H1 (cell line): ENCODE measurements at regions not wholly inside any gene's neighbourhood (a gene's known extent, or its start where the extent isn't known, plus 50 kb on each side); places are given as distances from the start of the nearest gene placed in this dataset.

Source experiments
- CTCF ChIA-PET: fragments of 300-600 bp; sonication (Branson Sonifier 250); formaldehyde crosslinking; loops from one replicate; lab custom pipeline; 2021; ENCODE audit not compliant: partially characterized antibody; lab: Charles Lee
- POLR2A ChIA-PET: fragments of 300-600 bp; sonication (Branson Sonifier 250); formaldehyde crosslinking; loops from one replicate; lab custom pipeline; 2021; ENCODE audit warnings: inconsistent platforms; ENCODE audit not compliant: partially characterized antibody; lab: Charles Lee
- DNase-seq, 2 experiments: peaks; one replicate each; pipeline versions ENCODE4 v3.0.0 to v3.0.0-alpha.2; 2010 to 2022; ENCODE audit warnings: low spot score in 2 of 2, low read depth in 1 of 2, mixed read lengths in 1 of 2
- FAIRE-seq: peaks from 2 replicates; lab custom pipeline; 2011; peaks lifted over from hg19 to GRCh38; lab: Jason Lieb, UNC
- H2AFZ ChIP-seq: 2 replicates; pipeline ENCODE4 v1.8.1; 2012; ENCODE audit warnings: low read length, inconsistent platforms
- H2AK5ac ChIP-seq: 2 replicates; pipeline ENCODE4 v1.6.1; 2013; ENCODE audit warnings: low read depth, low read length
- H2BK120ac ChIP-seq: replicated peaks from 2 replicates; pipeline ENCODE3; 2013; ENCODE audit warnings: low read depth, low read length, inconsistent platforms
- H2BK12ac ChIP-seq: 2 replicates; pipeline ENCODE4 v1.6.1; 2013; ENCODE audit warnings: low read depth, low read length
- H2BK15ac ChIP-seq: 2 replicates; pipeline ENCODE4 v1.6.1; 2013; ENCODE audit warnings: low read length
- H2BK20ac ChIP-seq: 2 replicates; pipeline ENCODE4 v1.6.1; 2013; ENCODE audit warnings: low read length
- H2BK5ac ChIP-seq: 2 replicates; pipeline ENCODE4 v1.6.1; 2013; ENCODE audit warnings: low read depth, low read length
- H3K14ac ChIP-seq: 2 replicates; pipeline ENCODE4 v1.6.1; 2013; ENCODE audit warnings: inconsistent platforms; ENCODE audit not compliant: insufficient read length
- H3K18ac ChIP-seq: 2 replicates; pipeline ENCODE4 v1.6.1; 2013; ENCODE audit warnings: low read length; ENCODE audit errors: extremely low read depth
- H3K23ac ChIP-seq: 2 replicates; pipeline ENCODE4 v1.6.1; 2013; ENCODE audit warnings: inconsistent platforms; ENCODE audit not compliant: insufficient read length
- H3K23me2 ChIP-seq: 2 replicates; pipeline ENCODE4 v1.6.1; 2013; ENCODE audit warnings: low read depth, low read length
- H3K27ac ChIP-seq: 2 replicates; pipeline ENCODE4 v1.6.1; 2011; ENCODE audit warnings: low read depth, low read length, inconsistent platforms
- H3K27me3 ChIP-seq, 4 experiments: replicated peaks in 1 of 4; 1 replicate in 1 of 4; 2 replicates in 3 of 4; pipeline versions ENCODE4 v1.6.1 to v1.8.1; 2011 to 2013; ENCODE audit warnings: low read length in 3 of 4, mild to moderate bottlenecking in 3 of 4, inconsistent platforms in 2 of 4, mixed read lengths in 2 of 4, moderate library complexity in 1 of 4; ENCODE audit not compliant: control insufficient read depth in 3 of 4, insufficient read depth in 3 of 4; ENCODE audit errors: extremely low read depth in 1 of 4
- H3K36me3 ChIP-seq, 4 experiments: 2 replicates each; pipeline versions ENCODE4 v1.6.1 to v1.8.1; 2011 to 2013; ENCODE audit warnings: mild to moderate bottlenecking in 4 of 4, low read length in 3 of 4, moderate library complexity in 2 of 4, control low read depth in 1 of 4, inconsistent platforms in 1 of 4; ENCODE audit not compliant: insufficient read depth in 4 of 4, control insufficient read depth in 2 of 4
- H3K4ac ChIP-seq: replicated peaks from 2 replicates; pipeline ENCODE3; 2013; ENCODE audit warnings: low read length, low read depth, mixed read lengths, inconsistent platforms; ENCODE audit not compliant: insufficient read length
- H3K4me1 ChIP-seq, 4 experiments: replicated peaks in 1 of 4; 1 replicate in 1 of 4; 2 replicates in 3 of 4; pipeline versions ENCODE4 v1.6.1 to v1.8.1; 2011 to 2013; ENCODE audit warnings: low read length in 3 of 4, inconsistent platforms in 2 of 4, mixed read lengths in 1 of 4; ENCODE audit not compliant: insufficient read depth in 4 of 4, control insufficient read depth in 3 of 4
- H3K4me2 ChIP-seq, 2 experiments: 2 replicates each; pipeline versions ENCODE4 v1.6.1 to v1.8.1; 2011 to 2013; ENCODE audit warnings: low read depth in 2 of 2, low read length in 2 of 2, control low read depth in 1 of 2, inconsistent platforms in 1 of 2, mild to moderate bottlenecking in 1 of 2; ENCODE audit not compliant: insufficient read depth in 1 of 2
- H3K4me3 ChIP-seq, 4 experiments: fragments of 200-600, 300-600 bp in 1 of 4; sonication (generic), shearing (Covaris generic), sonication (Bioruptor Twin) in 1 of 4; 2 replicates each; pipeline versions ENCODE4 v1.5.1 to v1.8.1; 2011 to 2016; ENCODE audit warnings: low read length in 4 of 4, low read depth in 3 of 4, control low read depth in 2 of 4, inconsistent platforms in 2 of 4, mild to moderate bottlenecking in 2 of 4, mixed read lengths in 1 of 4, moderate library complexity in 1 of 4; ENCODE audit not compliant: insufficient read depth in 2 of 4; ENCODE audit errors: extremely low read depth in 1 of 4
- H3K56ac ChIP-seq: replicated peaks from 2 replicates; pipeline ENCODE3; 2013; ENCODE audit warnings: low read depth, mild to moderate bottlenecking, mixed read lengths, low read length, inconsistent platforms; ENCODE audit not compliant: insufficient read length
- H3K79me1 ChIP-seq: 2 replicates; pipeline ENCODE4 v1.6.1; 2013; ENCODE audit warnings: low read depth, low read length, control low read depth
- H3K79me2 ChIP-seq, 2 experiments: 2 replicates each; pipeline versions ENCODE4 v1.6.1 to v1.8.1; 2012 to 2013; ENCODE audit warnings: low read length in 2 of 2, mild to moderate bottlenecking in 2 of 2, inconsistent platforms in 1 of 2; ENCODE audit not compliant: insufficient read depth in 2 of 2, control insufficient read depth in 1 of 2
- H3K9ac ChIP-seq, 4 experiments: replicated peaks in 1 of 4; 1 replicate in 1 of 4; 2 replicates in 3 of 4; pipeline versions ENCODE4 v1.6.1 to v1.8.1; 2011 to 2013; ENCODE audit warnings: low read depth in 3 of 4, low read length in 3 of 4, control low read depth in 2 of 4, mild to moderate bottlenecking in 2 of 4, moderate library complexity in 2 of 4, inconsistent platforms in 1 of 4; ENCODE audit errors: extremely low read depth in 1 of 4
- H3K9me3 ChIP-seq, 2 experiments: 2 replicates each; pipeline versions ENCODE4 v1.6.1 to v1.8.1; 2012 to 2013; ENCODE audit warnings: mild to moderate bottlenecking in 2 of 2, moderate library complexity in 2 of 2, control low read depth in 1 of 2, inconsistent platforms in 1 of 2, low read depth in 1 of 2, low read length in 1 of 2, mixed read lengths in 1 of 2; ENCODE audit not compliant: insufficient read depth in 2 of 2
- H4K20me1 ChIP-seq, 2 experiments: replicated peaks in 1 of 2; 2 replicates each; pipeline versions ENCODE3 to v1.8.1; 2011 to 2013; ENCODE audit warnings: inconsistent platforms in 2 of 2, low read length in 2 of 2, mild to moderate bottlenecking in 1 of 2; ENCODE audit not compliant: insufficient read depth in 2 of 2, control insufficient read depth in 1 of 2
- H4K5ac ChIP-seq: 2 replicates; pipeline ENCODE4 v1.6.1; 2013; ENCODE audit warnings: low read length, low read depth, mixed read lengths, inconsistent platforms; ENCODE audit not compliant: insufficient read length
- H4K8ac ChIP-seq: 2 replicates; pipeline ENCODE4 v1.8.0; 2013; ENCODE audit warnings: mild to moderate bottlenecking, moderate library complexity, low read length, inconsistent platforms; ENCODE audit not compliant: insufficient read depth; ENCODE audit errors: extremely low read depth
- H4K91ac ChIP-seq: replicated peaks from 2 replicates; pipeline ENCODE3; 2013; ENCODE audit warnings: low read length, mixed read lengths, inconsistent platforms; ENCODE audit not compliant: insufficient read length
- CEBPB ChIP-seq: IDR thresholded peaks from 2 replicates; pipeline ENCODE4 v1.6.1; 2012; ENCODE audit warnings: low read depth, low read length
- FOSL1 ChIP-seq: IDR thresholded peaks from 2 replicates; pipeline ENCODE4 v1.6.1; 2011; ENCODE audit warnings: mild to moderate bottlenecking, low read depth, low read length, moderate library complexity; ENCODE audit not compliant: insufficient read depth
- KDM4A ChIP-seq: IDR thresholded peaks from one replicate; pipeline ENCODE4 v1.7.1; 2012; ENCODE audit warnings: low read depth, mild to moderate bottlenecking, moderate library complexity, low read length, inconsistent platforms; ENCODE audit not compliant: severe bottlenecking
- PHF8 ChIP-seq: fragments of 200-600 bp; sonication (generic); conservative IDR thresholded peaks from 2 replicates; pipeline ENCODE4 v1.7.1; 2012; ENCODE audit warnings: low read depth, mild to moderate bottlenecking, inconsistent platforms, low read length, moderate library complexity
- POU5F1 ChIP-seq: IDR thresholded peaks from 2 replicates; pipeline ENCODE4 v1.6.1; 2011; ENCODE audit warnings: low read depth, mild to moderate bottlenecking, low read length, moderate library complexity
- RBBP5 ChIP-seq: IDR thresholded peaks from 2 replicates; pipeline ENCODE4 v1.7.1; 2012; ENCODE audit warnings: low read depth, mild to moderate bottlenecking, inconsistent platforms, low read length, moderate library complexity, borderline replicate concordance
- RNF2 ChIP-seq: fragments of 200-900, 300-1000 bp; sonication (generic); IDR thresholded peaks from 2 replicates; pipeline ENCODE4 v1.7.1; 2016; ENCODE audit warnings: borderline replicate concordance, low read depth, mild to moderate bottlenecking, antibody characterized with exemption, low read length; ENCODE audit not compliant: poor library complexity, severe bottlenecking; ENCODE audit errors: missing control alignments
- RXRA ChIP-seq: IDR thresholded peaks from 2 replicates; pipeline ENCODE4 v1.6.1; 2011; ENCODE audit warnings: low read depth, mild to moderate bottlenecking, low read length, moderate library complexity; ENCODE audit not compliant: insufficient read depth
- SIX5 ChIP-seq: IDR thresholded peaks from 2 replicates; pipeline ENCODE4 v1.6.1; 2011; ENCODE audit warnings: mild to moderate bottlenecking, low read depth, low read length
- SP4 ChIP-seq: IDR thresholded peaks from 2 replicates; pipeline ENCODE4 v1.6.1; 2012; ENCODE audit warnings: low read length, inconsistent platforms
- TAF7 ChIP-seq: optimal IDR thresholded peaks from 2 replicates; pipeline ENCODE3; 2011; ENCODE audit warnings: low read depth, mild to moderate bottlenecking, inconsistent platforms, low read length, moderate library complexity, borderline replicate concordance
- TCF12 ChIP-seq: IDR thresholded peaks from 2 replicates; pipeline ENCODE4 v1.6.1; 2011; ENCODE audit warnings: low read depth, mild to moderate bottlenecking, low read length
- WGBS, 2 experiments: shearing (Covaris generic) in 1 of 2; methylation state at CpG; one replicate each; pipeline versions ENCODE4 v1.1.6 to v1.1.7; 2013 to 2015; ENCODE audit warnings: low lambda C conversion rate in 2 of 2, mixed read lengths in 2 of 2, inconsistent platforms in 1 of 2, low coverage in 1 of 2, missing lambda C conversion rate in 1 of 2; ENCODE audit not compliant: insufficient replicate concordance in 2 of 2, insufficient coverage in 1 of 2, insufficient read length in 1 of 2; ENCODE audit errors: extremely low coverage in 1 of 2, missing lambda C conversion rate in 1 of 2; 5-methylcytosine and 5-hydroxymethylcytosine counted together
- TF ChIP-seq, protein P1 (sequence below): IDR thresholded peaks from 2 replicates; pipeline ENCODE4 v1.6.1; 2012; ENCODE audit warnings: inconsistent platforms
- TF ChIP-seq, protein P2 (sequence below): IDR thresholded peaks from 2 replicates; pipeline ENCODE4 v1.6.1; 2012; ENCODE audit warnings: inconsistent platforms

DNA sequence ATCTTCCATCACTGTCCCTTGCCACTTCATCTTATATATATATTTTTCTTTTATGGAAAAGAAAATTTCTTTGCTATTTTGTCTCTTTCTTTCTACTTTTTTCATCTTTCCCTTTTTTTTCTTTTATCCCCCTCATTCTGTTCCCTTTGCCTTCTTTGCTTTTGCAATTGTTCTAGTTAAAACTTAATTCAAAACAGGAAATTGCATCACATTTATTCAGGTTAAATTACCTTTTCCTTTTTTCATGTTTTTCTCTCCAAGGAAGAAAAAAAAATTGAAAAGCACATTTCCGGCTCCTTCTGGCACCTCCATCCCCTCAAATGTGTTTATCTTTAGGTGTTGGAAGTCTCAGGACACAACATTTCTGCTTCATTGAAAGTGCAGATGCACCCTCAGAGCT lies 176.9 kb downstream of the FGF1 start:
- Histone ChIP-seq H2BK15ac (no peak overlapping the region), H3K4me2 (no peak overlapping the region), H2BK5ac (no peak overlapping the region), H3K9me3 (no peaks in the 10 kb centered on the region), H3K4me3 (no peak overlapping the region), H3K9ac (no peak overlapping the region), H4K91ac (no peak overlapping the region), H3K23ac (no peak overlapping the region), H3K4me1 (peaks cover 0 to 14% (median 3%) of the 10 kb centered on the region in 4 experiments; a peak in 3 of 7 replicates), H3K79me2 (no peaks in the 10 kb centered on the region), H3K4ac (no peak overlapping the region), H4K20me1 (no peaks in the 10 kb centered on the region), H3K36me3 (no peaks in the 10 kb centered on the region), H4K8ac (no peak overlapping the region), H3K14ac (no peak overlapping the region), H2BK20ac (no peak overlapping the region), H4K5ac (no peak overlapping the region), H3K27me3 (no peaks in the 10 kb centered on the region), H2BK12ac (no peak overlapping the region), H3K79me1 (no peaks in the 10 kb centered on the region), H3K56ac (no peak overlapping the region), H3K18ac (no peak overlapping the region), H2AFZ (no peak overlapping the region), H2AK5ac (no peak overlapping the region), H3K23me2 (no peaks in the 10 kb centered on the region), H3K27ac (no peak overlapping the region), H2BK120ac (no peak overlapping the region)
- ChIA-PET CTCF (interaction anchor here (1.0 to 2.1 kb wide), 4 partner anchors 40 to 493 kb away, joined by 3 to 6 read pairs (median 3); no protein-coding TSS in a partner anchor), POLR2A (interaction anchor here (0.7 to 1.1 kb wide), 2 partner anchors 17 to 183 kb away, joined by 3 to 4 read pairs; no protein-coding TSS in a partner anchor)
- WGBS, 2 experiments, result 89% methylated on average over 1 of the region's 1 CpG; no CpG with 5 or more reads in 1 of the 2 experiments
- no peak for FAIRE-seq
- no peak for DNase-seq
- TF ChIP-seq SIX5 (no peak), TCF12 (no peak), SP4 (no peak), POU5F1 (no peak), RBBP5 (no peak), CEBPB (no peak), RXRA (no peak), PHF8 (no peak), TAF7 (no peak), KDM4A (no peak), RNF2 (no peak), FOSL1 (no peak)
- TF ChIP-seq, protein P1, sequence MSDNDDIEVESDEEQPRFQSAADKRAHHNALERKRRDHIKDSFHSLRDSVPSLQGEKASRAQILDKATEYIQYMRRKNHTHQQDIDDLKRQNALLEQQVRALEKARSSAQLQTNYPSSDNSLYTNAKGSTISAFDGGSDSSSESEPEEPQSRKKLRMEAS, result no peak
- TF ChIP-seq, protein P2, sequence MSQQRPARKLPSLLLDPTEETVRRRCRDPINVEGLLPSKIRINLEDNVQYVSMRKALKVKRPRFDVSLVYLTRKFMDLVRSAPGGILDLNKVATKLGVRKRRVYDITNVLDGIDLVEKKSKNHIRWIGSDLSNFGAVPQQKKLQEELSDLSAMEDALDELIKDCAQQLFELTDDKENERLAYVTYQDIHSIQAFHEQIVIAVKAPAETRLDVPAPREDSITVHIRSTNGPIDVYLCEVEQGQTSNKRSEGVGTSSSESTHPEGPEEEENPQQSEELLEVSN, result no peak
